Brain microvascular endothelial cell (primary cell): ENCODE measurements at regions not wholly inside any gene's neighbourhood (a gene's known extent, or its start where the extent isn't known, plus 50 kb on each side); places are given as distances from the start of the nearest gene placed in this dataset.

Source experiments
- DNase-seq: peaks from one replicate; pipeline ENCODE4 v3.0.0-alpha.2; 2020
- H3K27ac ChIP-seq: fragments of 250-450 bp; sonication (Bioruptor Pico); 2 replicates; pipeline ENCODE4 v1.5.1; 2020; ENCODE audit warnings: mild to moderate bottlenecking, moderate library complexity
- H3K27me3 ChIP-seq: fragments of 250-450 bp; sonication (Bioruptor Pico); replicated peaks from 2 replicates; pipeline ENCODE4 v1.5.1; 2020; ENCODE audit warnings: mild to moderate bottlenecking
- H3K36me3 ChIP-seq: fragments of 250-450 bp; sonication (Bioruptor Pico); replicated peaks from 2 replicates; pipeline ENCODE4 v1.5.1; 2020; ENCODE audit warnings: mild to moderate bottlenecking
- H3K4me3 ChIP-seq: 2 replicates; pipeline ENCODE4 v1.5.1; 2011; ENCODE audit warnings: low read depth, mild to moderate bottlenecking, control low read depth, low read length, moderate library complexity
- in situ Hi-C: cut with HindIII; loops from 2 replicates; pipeline ENCODE4 v1.10.0; 2017; ENCODE audit warnings: low sequenced_read_pairs, low pct_ligation_motif_present
- TF ChIP-seq, protein P1 (sequence below): IDR thresholded peaks from 2 replicates; pipeline ENCODE4 v1.5.1; 2011; ENCODE audit warnings: low read depth, mild to moderate bottlenecking, moderate library complexity, low read length, control low read depth, inconsistent platforms; ENCODE audit errors: missing control alignments

DNA sequence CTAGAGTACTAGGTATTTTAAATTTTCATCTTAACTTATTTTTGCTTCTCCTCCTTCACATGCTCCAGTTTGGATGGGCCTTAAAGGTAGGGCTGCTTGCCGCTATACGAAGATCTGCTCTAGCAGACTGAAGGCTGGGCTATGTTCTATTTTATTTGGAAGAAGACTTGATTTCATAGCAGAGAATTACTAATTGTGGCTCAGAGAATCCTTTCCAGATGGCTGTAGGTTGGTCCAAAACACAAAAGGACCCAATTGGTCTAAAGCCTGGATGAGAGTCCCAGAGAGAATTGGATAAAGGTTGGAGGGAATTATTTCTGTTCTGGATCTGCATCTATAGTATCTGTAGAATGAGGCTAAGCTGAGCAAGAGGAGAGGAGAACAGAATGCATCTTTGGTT lies 719.4 kb upstream of the PTBP2 start:
- no peaks in the 10 kb centered on the region for H3K27me3 ChIP-seq
- H3K36me3 ChIP-seq: no peaks in the 10 kb centered on the region
- H3K27ac ChIP-seq: no peak overlapping the region
- DNase-seq: no peak
- in situ Hi-C loops: no loop called here
- TF ChIP-seq, protein P1, sequence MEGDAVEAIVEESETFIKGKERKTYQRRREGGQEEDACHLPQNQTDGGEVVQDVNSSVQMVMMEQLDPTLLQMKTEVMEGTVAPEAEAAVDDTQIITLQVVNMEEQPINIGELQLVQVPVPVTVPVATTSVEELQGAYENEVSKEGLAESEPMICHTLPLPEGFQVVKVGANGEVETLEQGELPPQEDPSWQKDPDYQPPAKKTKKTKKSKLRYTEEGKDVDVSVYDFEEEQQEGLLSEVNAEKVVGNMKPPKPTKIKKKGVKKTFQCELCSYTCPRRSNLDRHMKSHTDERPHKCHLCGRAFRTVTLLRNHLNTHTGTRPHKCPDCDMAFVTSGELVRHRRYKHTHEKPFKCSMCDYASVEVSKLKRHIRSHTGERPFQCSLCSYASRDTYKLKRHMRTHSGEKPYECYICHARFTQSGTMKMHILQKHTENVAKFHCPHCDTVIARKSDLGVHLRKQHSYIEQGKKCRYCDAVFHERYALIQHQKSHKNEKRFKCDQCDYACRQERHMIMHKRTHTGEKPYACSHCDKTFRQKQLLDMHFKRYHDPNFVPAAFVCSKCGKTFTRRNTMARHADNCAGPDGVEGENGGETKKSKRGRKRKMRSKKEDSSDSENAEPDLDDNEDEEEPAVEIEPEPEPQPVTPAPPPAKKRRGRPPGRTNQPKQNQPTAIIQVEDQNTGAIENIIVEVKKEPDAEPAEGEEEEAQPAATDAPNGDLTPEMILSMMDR: no peak
- no peak overlapping the region for H3K4me3 ChIP-seq

DNA sequence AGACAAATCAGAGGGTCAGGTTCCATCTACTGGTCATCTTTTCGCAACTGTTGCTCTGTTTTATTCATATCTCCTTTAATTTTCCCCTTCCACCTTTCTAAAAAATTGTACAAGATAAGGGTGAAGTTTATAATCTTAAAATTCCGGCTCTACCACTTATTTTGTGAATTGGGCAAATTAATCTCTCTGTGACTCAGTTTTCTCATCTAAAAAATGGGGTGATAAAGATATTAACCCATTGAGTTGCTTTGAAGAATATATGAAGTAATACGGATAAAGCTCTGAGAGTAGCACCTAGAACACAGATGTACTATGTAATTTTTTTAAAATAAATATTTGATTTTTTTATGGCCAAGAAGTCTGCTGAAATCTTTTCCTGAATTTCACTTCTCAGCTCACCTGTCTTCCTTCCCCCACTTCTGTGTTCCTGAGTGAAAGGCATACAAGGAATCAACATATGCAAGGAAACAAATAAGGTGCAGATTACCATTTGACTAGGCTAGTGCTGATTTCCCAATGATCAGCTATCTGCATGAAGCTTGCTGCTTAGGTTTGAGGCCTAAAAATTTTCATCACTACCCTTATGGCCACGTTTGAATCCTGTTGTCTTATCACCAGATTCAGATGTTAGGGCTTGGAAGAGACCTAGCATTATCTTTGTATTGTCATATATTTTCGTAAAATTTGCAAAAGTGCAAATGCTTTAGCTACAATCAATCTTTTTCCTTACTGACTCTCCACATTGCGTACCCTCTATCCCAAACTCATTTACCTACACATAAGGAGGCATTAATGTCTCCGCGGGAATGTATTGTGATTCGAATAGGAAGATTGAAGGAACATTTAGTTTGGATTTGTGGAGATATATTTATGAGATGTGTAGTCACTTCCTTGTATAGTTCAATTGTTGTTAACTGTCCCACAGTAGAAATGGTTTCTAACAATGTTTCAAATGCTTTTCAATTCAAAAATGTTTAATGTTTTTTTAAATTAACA lies 718.3 kb upstream of the PTBP2 start:
- no peak overlapping the region for H3K4me3 ChIP-seq
- no peak for DNase-seq
- in situ Hi-C loops: no loop called here
- no peaks in the 10 kb centered on the region for H3K36me3 ChIP-seq
- no peaks in the 10 kb centered on the region for H3K27me3 ChIP-seq
- no peak overlapping the region for H3K27ac ChIP-seq
- TF ChIP-seq, protein P1: no peak

DNA sequence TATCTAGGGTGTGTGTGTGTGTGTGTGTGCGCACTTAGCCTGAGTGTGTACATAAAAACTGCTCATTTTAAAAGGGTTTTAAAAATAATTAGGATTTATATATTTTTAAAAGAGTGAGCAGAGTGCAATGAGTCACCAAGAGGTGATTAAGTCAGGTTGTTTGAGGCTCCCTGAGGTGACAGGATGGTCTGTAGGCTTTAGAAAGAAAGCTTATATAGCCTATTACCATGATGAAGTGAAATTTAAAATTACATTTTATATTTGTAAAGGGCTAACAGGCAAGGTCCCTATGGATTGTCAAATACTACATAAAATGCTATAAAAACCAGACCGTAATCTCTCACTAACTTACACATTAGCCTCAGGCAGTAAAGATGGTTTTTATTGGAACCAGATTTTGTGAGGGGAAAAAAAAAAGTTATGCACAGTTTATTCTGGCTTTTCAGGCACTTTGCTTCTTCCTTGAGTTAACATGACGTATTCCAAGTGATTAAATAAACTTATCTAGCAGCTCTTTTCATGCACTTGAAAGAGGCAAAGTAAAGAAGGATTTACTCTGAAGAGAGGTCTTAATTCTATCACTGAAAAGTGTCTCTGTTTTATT lies 711.7 kb upstream of the PTBP2 start:
- in situ Hi-C loops: no loop called here
- no peaks in the 10 kb centered on the region for H3K27me3 ChIP-seq
- TF ChIP-seq, protein P1: no peak
- DNase-seq: no peak
- H3K36me3 ChIP-seq: no peaks in the 10 kb centered on the region
- H3K27ac ChIP-seq: no peak overlapping the region
- H3K4me3 ChIP-seq: no peak overlapping the region

DNA sequence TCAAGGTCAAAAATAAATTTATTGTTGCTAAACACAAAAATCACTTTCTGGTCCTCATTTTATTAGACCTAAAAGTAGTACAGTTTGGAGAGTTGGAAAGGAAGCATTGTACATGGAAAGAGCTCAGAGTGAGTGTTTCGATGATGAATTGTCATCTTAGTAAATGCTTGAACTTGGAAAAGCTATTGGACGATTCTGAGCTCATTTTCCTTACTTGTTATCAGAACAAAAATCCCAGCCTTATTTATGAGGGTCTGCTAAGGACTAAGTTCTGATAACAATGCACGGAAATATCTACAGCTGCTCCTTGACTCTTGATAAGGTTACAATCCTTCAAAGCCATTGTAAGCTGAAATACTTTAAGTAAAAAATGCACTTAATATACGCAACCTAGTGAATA lies 710.0 kb upstream of the PTBP2 start:
- Histone ChIP-seq H3K36me3 (no peaks in the 10 kb centered on the region), H3K4me3 (no peak overlapping the region), H3K27me3 (no peaks in the 10 kb centered on the region), H3K27ac (no peak overlapping the region)
- in situ Hi-C loops: no loop called here
- DNase-seq: no peak
- TF ChIP-seq, protein P1: no peak

DNA sequence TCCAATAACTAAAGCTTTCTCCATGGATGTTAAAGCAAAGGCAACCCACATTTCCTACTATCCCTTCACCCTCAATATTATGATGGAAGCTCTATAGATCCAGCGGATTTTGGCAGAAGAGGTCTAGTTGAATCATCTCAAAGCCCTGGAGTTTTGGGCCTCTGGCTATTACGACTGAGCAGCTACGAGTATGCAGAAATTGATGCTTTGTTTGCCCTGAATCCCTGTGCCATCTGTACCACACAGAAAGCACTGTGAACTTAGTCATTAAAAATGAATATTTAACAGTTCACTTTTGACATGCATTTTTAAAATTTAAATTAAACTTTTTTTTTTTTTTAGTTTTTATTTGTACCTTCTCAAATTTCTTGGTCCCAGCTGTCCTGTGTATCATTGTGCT lies 705.4 kb upstream of the PTBP2 start:
- TF ChIP-seq, protein P1: no peak
- Histone ChIP-seq H3K27ac (no peak overlapping the region), H3K36me3 (no peaks in the 10 kb centered on the region), H3K27me3 (no peaks in the 10 kb centered on the region), H3K4me3 (no peak overlapping the region)
- no peak for DNase-seq
- in situ Hi-C loops: no loop called here
